Upper lobe of right lung (tissue), 1 donor: ENCODE measurements at regions not wholly inside any gene's neighbourhood (a gene's known extent, or its start where the extent isn't known, plus 50 kb on each side); places are given as distances from the start of the nearest gene placed in this dataset.
A peak's percentile ranks its signal among the peaks of the same experiment; 100 is the strongest.
"Not testable (repeated sequence)": the region's sequence is repeated elsewhere in the genome, so short reads cannot be mapped to it uniquely, and the experiment has no call there.

Experiments
- ATAC-seq: fragments of 200-7000 bp; cut with Tn5 transposase; one replicate; pipeline ENCODE4 v1.9.1; 2020; ENCODE audit warnings: mild to moderate bottlenecking, moderate library complexity
- DNase-seq: peaks from one replicate; pipeline ENCODE4 v3.0.0-alpha.2; 2020
- H3K27ac ChIP-seq: fragments of 200-600 bp; one replicate; pipeline ENCODE4 v1.8.0; 2022
- H3K27me3 ChIP-seq: fragments of 200-600 bp; one replicate; pipeline ENCODE4 v1.8.0; 2022; ENCODE audit warnings: mild to moderate bottlenecking
- H3K36me3 ChIP-seq: fragments of 200-600 bp; one replicate; pipeline ENCODE4 v1.8.0; 2022
- H3K4me1 ChIP-seq: fragments of 200-600 bp; one replicate; pipeline ENCODE4 v1.8.0; 2022
- H3K4me3 ChIP-seq: fragments of 200-600 bp; one replicate; pipeline ENCODE4 v1.8.0; 2022; ENCODE audit warnings: mild to moderate bottlenecking
- H3K9me3 ChIP-seq: fragments of 200-600 bp; one replicate; pipeline ENCODE4 v1.8.0; 2022
- intact Hi-C: fragments of 100-400 bp; cut with DNase I; formaldehyde crosslinking; loops from one replicate; pipeline ENCODE4 v1.11.0; 2022
- TF ChIP-seq, protein P1 (sequence below): fragments of 200-600 bp; IDR thresholded peaks from one replicate; pipeline ENCODE4 v1.8.0; 2022; ENCODE audit warnings: antibody characterized with exemption
- donor health status: DM: no; HTN: yes; CAD: no; lungs with severe emphysema.

DNA sequence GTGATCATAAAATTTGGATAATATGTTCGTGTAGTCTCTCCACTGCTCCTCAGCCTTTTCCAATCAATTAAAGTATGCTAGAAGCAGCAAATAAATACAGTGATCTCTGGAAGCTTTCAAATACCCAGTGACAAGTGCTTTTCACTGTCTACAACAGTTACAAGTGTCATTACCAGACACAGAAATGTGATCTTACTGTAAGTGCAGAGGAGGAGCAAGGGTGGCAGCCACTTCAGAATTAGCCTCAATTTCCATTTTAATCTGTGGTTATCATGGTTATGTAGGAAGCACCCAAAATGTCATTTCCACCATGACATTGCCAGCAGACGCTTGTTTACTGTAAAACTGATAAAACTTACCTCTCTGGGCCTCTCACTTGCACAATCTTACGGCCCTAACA, 133.9 kb upstream of the ADAMTS3 start:
- intact Hi-C loops: no loop called here
- DNase-seq: no peak
- H3K36me3 ChIP-seq: no peaks in the 10 kb centered on the region
- TF ChIP-seq, protein P1, sequence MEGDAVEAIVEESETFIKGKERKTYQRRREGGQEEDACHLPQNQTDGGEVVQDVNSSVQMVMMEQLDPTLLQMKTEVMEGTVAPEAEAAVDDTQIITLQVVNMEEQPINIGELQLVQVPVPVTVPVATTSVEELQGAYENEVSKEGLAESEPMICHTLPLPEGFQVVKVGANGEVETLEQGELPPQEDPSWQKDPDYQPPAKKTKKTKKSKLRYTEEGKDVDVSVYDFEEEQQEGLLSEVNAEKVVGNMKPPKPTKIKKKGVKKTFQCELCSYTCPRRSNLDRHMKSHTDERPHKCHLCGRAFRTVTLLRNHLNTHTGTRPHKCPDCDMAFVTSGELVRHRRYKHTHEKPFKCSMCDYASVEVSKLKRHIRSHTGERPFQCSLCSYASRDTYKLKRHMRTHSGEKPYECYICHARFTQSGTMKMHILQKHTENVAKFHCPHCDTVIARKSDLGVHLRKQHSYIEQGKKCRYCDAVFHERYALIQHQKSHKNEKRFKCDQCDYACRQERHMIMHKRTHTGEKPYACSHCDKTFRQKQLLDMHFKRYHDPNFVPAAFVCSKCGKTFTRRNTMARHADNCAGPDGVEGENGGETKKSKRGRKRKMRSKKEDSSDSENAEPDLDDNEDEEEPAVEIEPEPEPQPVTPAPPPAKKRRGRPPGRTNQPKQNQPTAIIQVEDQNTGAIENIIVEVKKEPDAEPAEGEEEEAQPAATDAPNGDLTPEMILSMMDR: no peak
- H3K27ac ChIP-seq: no peak overlapping the region
- ATAC-seq: no peak
- no peak overlapping the region for H3K4me3 ChIP-seq
- H3K27me3 ChIP-seq: no peaks in the 10 kb centered on the region
- no peaks in the 10 kb centered on the region for H3K9me3 ChIP-seq
- H3K4me1 ChIP-seq: no peaks in the 10 kb centered on the region

DNA sequence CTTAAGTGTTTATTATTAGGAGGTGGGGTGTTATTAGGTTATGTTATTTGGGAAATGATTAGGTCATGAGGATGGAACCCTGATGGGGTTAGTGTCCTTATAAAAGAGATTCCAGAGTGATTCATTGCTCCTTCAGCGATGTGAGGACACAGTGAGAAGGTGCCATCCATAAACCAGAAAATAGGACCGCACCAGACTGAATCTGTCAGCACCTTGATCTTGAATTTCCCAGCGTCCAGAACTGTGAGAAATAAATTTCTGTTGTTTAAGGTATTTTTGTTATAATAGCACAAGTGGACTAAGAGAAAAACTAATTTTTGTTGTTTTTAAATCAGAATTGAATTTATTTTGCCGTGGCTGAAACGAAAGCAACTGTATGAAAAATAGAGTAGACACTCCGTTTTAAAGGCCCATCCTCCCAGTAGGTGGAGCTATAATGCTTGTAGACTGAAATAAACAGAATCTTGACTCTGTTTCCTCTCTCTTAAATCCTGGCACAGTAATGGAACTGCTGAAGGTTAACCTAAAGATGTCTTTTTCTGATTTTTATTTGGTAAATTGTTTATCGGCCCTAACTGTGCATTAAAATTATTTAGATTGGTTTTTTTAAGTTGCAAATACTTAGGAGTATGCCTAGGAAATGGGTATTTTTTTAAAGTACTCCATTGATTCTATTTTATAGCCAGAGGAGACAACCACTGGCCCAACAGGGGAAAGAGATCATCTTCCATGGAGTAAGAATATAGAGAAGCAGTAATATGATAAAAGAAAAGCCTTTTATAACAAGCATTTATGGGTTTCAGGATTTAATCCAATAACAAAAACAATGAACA, 133.2 kb upstream of the ADAMTS3 start:
- no peak overlapping the region for H3K27ac ChIP-seq
- DNase-seq (no peak), ATAC-seq (peak; percentile 78)
- peak overlapping the region; percentile 46 for H3K4me3 ChIP-seq
- no peaks in the 10 kb centered on the region for H3K9me3 ChIP-seq
- no peaks in the 10 kb centered on the region for H3K36me3 ChIP-seq
- no peaks in the 10 kb centered on the region for H3K27me3 ChIP-seq
- intact Hi-C loops: no loop called here
- TF ChIP-seq, protein P1: peak; percentile 65
- H3K4me1 ChIP-seq: no peaks in the 10 kb centered on the region

DNA sequence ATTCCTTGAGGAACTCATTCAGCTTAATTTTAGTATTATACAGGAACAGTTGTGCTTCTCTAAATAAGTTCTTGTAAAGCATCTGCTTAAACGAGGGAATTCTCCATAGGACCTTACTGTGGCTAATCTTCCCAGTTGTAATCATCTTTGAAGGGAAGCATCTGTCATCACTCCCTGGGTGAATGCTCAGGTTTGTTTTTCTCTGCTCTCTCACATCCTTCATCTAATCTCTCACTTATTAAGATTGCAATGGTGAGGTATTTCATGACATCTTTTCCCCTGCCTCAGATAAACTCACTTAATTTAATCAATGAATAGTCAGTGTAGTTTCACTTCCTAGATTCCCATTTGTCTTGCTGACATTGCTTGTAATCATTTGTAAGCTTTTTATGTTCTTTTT, 121.8 kb upstream of the ADAMTS3 start:
- intact Hi-C loops: no loop called here
- H3K36me3 ChIP-seq: no peaks in the 10 kb centered on the region
- H3K4me1 ChIP-seq: no peaks in the 10 kb centered on the region
- no peak for DNase-seq
- H3K9me3 ChIP-seq: no peaks in the 10 kb centered on the region
- no peak for ATAC-seq
- H3K4me3 ChIP-seq: no peak overlapping the region
- TF ChIP-seq, protein P1: no peak
- H3K27ac ChIP-seq: no peak overlapping the region
- H3K27me3 ChIP-seq: no peaks in the 10 kb centered on the region

DNA sequence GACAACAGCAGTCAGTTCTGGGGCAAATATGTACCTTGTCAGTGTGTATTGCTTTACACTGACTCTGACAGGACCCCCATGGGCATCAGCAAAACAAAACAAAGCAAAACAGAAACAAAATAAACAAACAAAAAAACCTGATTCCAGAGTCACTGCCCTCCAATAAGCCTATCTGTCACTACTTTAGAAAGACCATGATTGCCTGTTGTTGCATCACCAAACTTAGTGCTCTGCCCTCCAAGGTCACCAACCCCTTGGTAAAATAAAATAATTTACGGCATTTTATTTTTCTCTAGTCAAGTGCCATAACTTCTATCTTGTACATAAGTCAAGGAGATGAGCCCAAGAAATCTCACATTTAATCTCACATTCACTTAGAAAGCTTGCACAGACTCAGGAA, 120.9 kb upstream of the ADAMTS3 start:
- H3K27ac ChIP-seq: no peak overlapping the region
- no peak overlapping the region for H3K4me3 ChIP-seq
- H3K4me1 ChIP-seq: no peaks in the 10 kb centered on the region
- H3K27me3 ChIP-seq: no peaks in the 10 kb centered on the region
- no peak for ATAC-seq
- H3K9me3 ChIP-seq: no peaks in the 10 kb centered on the region
- TF ChIP-seq, protein P1: no peak
- H3K36me3 ChIP-seq: no peaks in the 10 kb centered on the region
- intact Hi-C loops: no loop called here
- no peak for DNase-seq

DNA sequence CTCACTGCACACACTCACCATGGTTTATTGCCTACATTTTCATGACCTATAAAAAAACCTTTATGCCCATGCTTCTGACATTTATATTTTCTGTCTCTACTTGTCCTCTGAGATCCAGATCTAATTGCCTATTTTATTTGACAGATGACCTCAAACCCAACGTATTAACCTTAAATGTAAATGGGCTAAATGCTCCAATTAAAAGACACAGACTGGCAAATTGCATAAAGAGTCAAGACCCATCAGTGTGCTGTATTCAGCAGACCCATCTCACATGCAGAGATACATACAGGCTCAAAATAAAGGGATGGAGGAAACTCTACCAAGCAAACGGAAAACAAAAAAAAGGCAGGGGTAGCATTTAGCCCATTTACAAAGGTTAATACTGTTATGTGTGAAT, 117.4 kb upstream of the ADAMTS3 start:
- H3K4me3 ChIP-seq, intact Hi-C loops, H3K27me3 ChIP-seq, ATAC-seq, DNase-seq, H3K27ac ChIP-seq, H3K36me3 ChIP-seq, H3K4me1 ChIP-seq, H3K9me3 ChIP-seq: not testable (repeated sequence)

DNA sequence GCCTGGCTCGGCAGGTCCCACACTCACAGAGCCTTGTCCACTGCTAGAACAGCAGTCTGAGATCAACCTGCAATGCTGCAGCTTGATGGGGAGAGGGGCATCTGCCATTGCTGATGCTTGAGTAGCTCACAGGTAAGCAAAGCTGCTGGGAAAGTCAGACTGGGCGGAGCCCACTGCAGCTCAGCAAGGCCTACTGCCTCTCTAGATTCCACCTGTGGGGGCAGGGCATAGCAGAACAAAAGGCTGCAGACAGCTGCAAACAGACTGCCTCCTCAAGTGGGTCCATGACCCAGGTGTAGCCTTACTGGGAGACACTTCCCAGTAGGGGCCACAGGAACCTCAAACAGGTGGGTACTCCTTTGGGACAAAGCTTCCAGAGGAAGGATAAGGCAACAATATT, 110.6 kb upstream of the ADAMTS3 start:
- TF ChIP-seq, protein P1: no peak
- no peaks in the 10 kb centered on the region for H3K36me3 ChIP-seq
- H3K4me3 ChIP-seq: no peak overlapping the region
- H3K9me3 ChIP-seq: no peaks in the 10 kb centered on the region
- intact Hi-C loops: no loop called here
- H3K4me1 ChIP-seq: no peaks in the 10 kb centered on the region
- no peak overlapping the region for H3K27ac ChIP-seq
- ATAC-seq (no peak), DNase-seq (no peak)
- H3K27me3 ChIP-seq: no peaks in the 10 kb centered on the region
